KMS-11 (cell line): ENCODE measurements at regions not wholly inside any gene's neighbourhood (a gene's known extent, or its start where the extent isn't known, plus 50 kb on each side); places are given as distances from the start of the nearest gene placed in this dataset.

Experiments used
- H2AFZ ChIP-seq: fragments of 200-600 bp; sonication (generic); 2 replicates; pipeline ENCODE4 v1.6.1; 2016; ENCODE audit warnings: antibody characterized with exemption, mixed run types, low read depth
- H3K27ac ChIP-seq: fragments of 200-600 bp; sonication (generic); 2 replicates; pipeline ENCODE4 v1.6.1; 2016; ENCODE audit warnings: mild to moderate bottlenecking, mixed run types
- H3K27me3 ChIP-seq: fragments of 200-600 bp; sonication (generic); 2 replicates; pipeline ENCODE4 v1.6.1; 2017; ENCODE audit warnings: mild to moderate bottlenecking, low read depth, mixed run types, moderate library complexity; ENCODE audit not compliant: insufficient read depth
- H3K36me3 ChIP-seq: fragments of 200-600 bp; sonication (generic); 2 replicates; pipeline ENCODE4 v1.6.1; 2017; ENCODE audit warnings: mild to moderate bottlenecking, mixed run types; ENCODE audit not compliant: insufficient read depth
- H3K4me1 ChIP-seq: fragments of 200-600 bp; sonication (generic); 2 replicates; pipeline ENCODE4 v1.6.1; 2016; ENCODE audit warnings: mild to moderate bottlenecking, low read depth, mixed run types; ENCODE audit not compliant: poor library complexity, severe bottlenecking
- H3K4me2 ChIP-seq: fragments of 200-600 bp; sonication (generic); 2 replicates; pipeline ENCODE4 v1.7.0; 2016; ENCODE audit warnings: mild to moderate bottlenecking, mixed run types
- H3K4me3 ChIP-seq: fragments of 200-600 bp; sonication (generic); IDR thresholded peaks from 2 replicates; pipeline ENCODE4 v1.6.1; 2017; ENCODE audit warnings: low read depth, low read length, mixed read lengths; ENCODE audit not compliant: insufficient read depth
- H3K79me2 ChIP-seq: fragments of 200-600 bp; sonication (generic); 2 replicates; pipeline ENCODE4 v1.6.1; 2016; ENCODE audit warnings: low read depth, mixed run types; ENCODE audit not compliant: insufficient read depth
- H3K9ac ChIP-seq: fragments of 200-600 bp; sonication (generic); 2 replicates; pipeline ENCODE4 v1.6.1; 2016; ENCODE audit warnings: mild to moderate bottlenecking, mixed run types
- H4K20me1 ChIP-seq: fragments of 200-600 bp; sonication (generic); 2 replicates; pipeline ENCODE4 v1.6.1; 2016; ENCODE audit warnings: mild to moderate bottlenecking, mixed run types; ENCODE audit not compliant: insufficient read depth
- CTCF ChIP-seq: fragments of 200-600 bp; sonication (generic); conservative IDR thresholded peaks from 2 replicates; pipeline ENCODE4 v1.6.1; 2017; ENCODE audit warnings: low read depth, mild to moderate bottlenecking, antibody characterized with exemption, low read length, moderate library complexity, mixed read lengths

GRCh38 chr7:125644109-125644508 is 714.5 kb upstream of the POT1 start:
- no peak overlapping the region for H3K4me2 ChIP-seq
- no peak for TF ChIP-seq CTCF
- H2AFZ ChIP-seq, result no peak overlapping the region
- no peak overlapping the region for H3K27ac ChIP-seq
- no peaks in the 10 kb centered on the region for H3K36me3 ChIP-seq
- H3K4me1 ChIP-seq, result no peaks in the 10 kb centered on the region
- no peaks in the 10 kb centered on the region for H3K27me3 ChIP-seq
- no peaks in the 10 kb centered on the region for H4K20me1 ChIP-seq
- H3K79me2 ChIP-seq, result no peaks in the 10 kb centered on the region
- no peak overlapping the region for H3K9ac ChIP-seq
- no peak overlapping the region for H3K4me3 ChIP-seq

GRCh38 chr7:125643302-125643701 is 713.7 kb upstream of the POT1 start:
- Histone ChIP-seq H3K4me3 (no peak overlapping the region), H3K4me2 (no peak overlapping the region), H3K27me3 (no peaks in the 10 kb centered on the region), H2AFZ (no peak overlapping the region), H3K4me1 (no peaks in the 10 kb centered on the region), H3K9ac (no peak overlapping the region), H4K20me1 (no peaks in the 10 kb centered on the region), H3K79me2 (no peaks in the 10 kb centered on the region), H3K27ac (no peak overlapping the region), H3K36me3 (no peaks in the 10 kb centered on the region)
- no peak for TF ChIP-seq CTCF

- Histone ChIP-seq H3K27me3 (no peaks in the 10 kb centered on the region), H3K4me1 (no peaks in the 10 kb centered on the region), H3K9ac (no peak overlapping the region), H3K4me3 (no peak overlapping the region), H4K20me1 (no peaks in the 10 kb centered on the region), H3K27ac (no peak overlapping the region), H3K36me3 (no peaks in the 10 kb centered on the region), H3K79me2 (no peaks in the 10 kb centered on the region), H3K4me2 (no peak overlapping the region), H2AFZ (no peak overlapping the region)
- TF ChIP-seq CTCF, result no peak
Measured at GRCh38 chr7:125641884-125642283, 712.3 kb upstream of the POT1 start.

- H3K79me2 ChIP-seq, result no peaks in the 10 kb centered on the region
- H3K4me1 ChIP-seq, result no peaks in the 10 kb centered on the region
- no peak overlapping the region for H2AFZ ChIP-seq
- no peaks in the 10 kb centered on the region; the same call in 1 of the 2 replicates for H3K36me3 ChIP-seq
- no peaks in the 10 kb centered on the region for H4K20me1 ChIP-seq
- TF ChIP-seq CTCF, result no peak
- no peak overlapping the region for H3K4me2 ChIP-seq
- H3K9ac ChIP-seq, result no peak overlapping the region
- no peak overlapping the region for H3K27ac ChIP-seq
- no peaks in the 10 kb centered on the region for H3K27me3 ChIP-seq
- no peak overlapping the region for H3K4me3 ChIP-seq
Measured at GRCh38 chr7:125636320-125636962, 706.8 kb upstream of the POT1 start.
